ENCODE measurements at regions not wholly inside any gene's neighbourhood (a gene's known extent, or its start where the extent isn't known, plus 50 kb on each side); places are given as distances from the start of the nearest gene placed in this dataset.

- no peak for TF ChIP-seq ZNF565 (CRISPR knock-in tag; conservative IDR thresholded peaks at IDR 0.05; ENCODE audit: low read depth)
- TF ChIP-seq PATZ1 (CRISPR knock-in tag; IDR thresholded peaks at IDR 0.05; ENCODE audit: borderline replicate concordance): no peak
- TF ChIP-seq TOX (CRISPR knock-in tag; IDR thresholded peaks at IDR 0.05; ENCODE audit: borderline replicate concordance): no peak
- TF ChIP-seq ZNF70 (CRISPR knock-in tag; IDR thresholded peaks at IDR 0.05): no peak
- no peak for TF ChIP-seq ZFP30 (CRISPR knock-in tag; IDR thresholded peaks at IDR 0.05)
- TF ChIP-seq TCF4 (CRISPR knock-in tag; IDR thresholded peaks at IDR 0.05; ENCODE audit: borderline replicate concordance): no peak
- no peak for TF ChIP-seq ARNTL (CRISPR knock-in tag; IDR thresholded peaks at IDR 0.05; ENCODE audit: borderline replicate concordance, low read depth)
- TF ChIP-seq CSRNP3 (CRISPR knock-in tag; IDR thresholded peaks at IDR 0.05): no peak
- no peak for TF ChIP-seq GLIS3 (CRISPR knock-in tag; IDR thresholded peaks at IDR 0.05)
- no peak for TF ChIP-seq CSDC2 (CRISPR knock-in tag; IDR thresholded peaks at IDR 0.05)
These were observed 129.1 kb upstream of the SMAD1 start for GRCh38 chr4:145352438-145353145.

All from SK-N-SH treated with all-trans-retinoic acid at 6 μM for 48 hours (cell line).